ENCODE measurements at regions not wholly inside any gene's neighbourhood (a gene's known extent, or its start where the extent isn't known, plus 50 kb on each side); places are given as distances from the start of the nearest gene placed in this dataset.

- no peaks in the 10 kb centered on the region for H3K9me3 ChIP-seq
- TF ChIP-seq, protein P1, sequence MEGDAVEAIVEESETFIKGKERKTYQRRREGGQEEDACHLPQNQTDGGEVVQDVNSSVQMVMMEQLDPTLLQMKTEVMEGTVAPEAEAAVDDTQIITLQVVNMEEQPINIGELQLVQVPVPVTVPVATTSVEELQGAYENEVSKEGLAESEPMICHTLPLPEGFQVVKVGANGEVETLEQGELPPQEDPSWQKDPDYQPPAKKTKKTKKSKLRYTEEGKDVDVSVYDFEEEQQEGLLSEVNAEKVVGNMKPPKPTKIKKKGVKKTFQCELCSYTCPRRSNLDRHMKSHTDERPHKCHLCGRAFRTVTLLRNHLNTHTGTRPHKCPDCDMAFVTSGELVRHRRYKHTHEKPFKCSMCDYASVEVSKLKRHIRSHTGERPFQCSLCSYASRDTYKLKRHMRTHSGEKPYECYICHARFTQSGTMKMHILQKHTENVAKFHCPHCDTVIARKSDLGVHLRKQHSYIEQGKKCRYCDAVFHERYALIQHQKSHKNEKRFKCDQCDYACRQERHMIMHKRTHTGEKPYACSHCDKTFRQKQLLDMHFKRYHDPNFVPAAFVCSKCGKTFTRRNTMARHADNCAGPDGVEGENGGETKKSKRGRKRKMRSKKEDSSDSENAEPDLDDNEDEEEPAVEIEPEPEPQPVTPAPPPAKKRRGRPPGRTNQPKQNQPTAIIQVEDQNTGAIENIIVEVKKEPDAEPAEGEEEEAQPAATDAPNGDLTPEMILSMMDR (IDR thresholded peaks at IDR 0.05): no peak
- ATAC-seq (no peak), DNase-seq (no peak)
- H3K27me3 ChIP-seq (ENCODE audit: insufficient read depth in 3 of 3, low read length in 2 of 3): no peaks in the 10 kb centered on the region
- no peak overlapping the region for H3K4me3 ChIP-seq
- no peaks in the 10 kb centered on the region for H3K4me1 ChIP-seq
- no peaks in the 10 kb centered on the region for H3K36me3 ChIP-seq (ENCODE audit: insufficient read depth in 1 of 2, low read depth in 1 of 2)
- intact Hi-C loops (cut with DNase I): no loop called here
- no peak overlapping the region for H3K27ac ChIP-seq
- 59 to 64% (median 62%) methylated on average over 3 of the region's 3 CpGs for WGBS, 3 donors
Measured at GRCh38 chr2:139480161-139480650, 700.0 kb upstream of the NXPH2 start.

DNA sequence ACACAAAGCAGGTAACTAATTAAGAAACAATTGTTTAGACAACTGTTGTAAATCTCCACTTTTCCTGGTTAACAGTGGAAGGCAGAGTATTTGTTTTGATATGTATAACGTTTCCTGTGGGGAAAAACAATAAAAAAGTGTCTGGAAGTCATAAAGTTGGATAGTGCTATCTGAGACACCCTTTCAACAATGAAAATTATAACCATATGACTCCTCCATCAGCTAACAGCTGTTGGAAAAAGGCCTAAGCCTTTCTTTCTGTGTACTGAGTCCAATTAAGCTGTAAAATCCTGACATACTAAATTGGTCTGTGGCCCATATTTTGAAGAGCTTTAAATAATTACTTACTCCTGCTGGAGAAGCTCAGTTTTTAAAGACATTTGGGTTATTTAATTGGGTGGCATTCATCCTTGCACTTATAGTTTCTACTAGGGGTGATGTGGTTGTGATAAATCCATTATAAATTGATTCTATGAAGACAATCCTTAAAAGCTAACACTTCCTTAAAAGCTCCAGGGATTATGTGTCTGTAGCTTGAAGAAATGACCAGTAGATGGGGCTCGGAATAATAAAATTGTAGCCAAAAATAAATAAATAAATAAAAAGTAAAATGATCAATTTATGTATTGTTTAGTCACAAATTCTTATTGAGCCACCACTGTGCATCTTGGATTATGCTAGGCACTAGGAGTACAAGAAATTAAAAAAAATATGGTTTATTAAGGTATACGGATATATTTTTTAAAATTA is 698.1 kb upstream of the NXPH2 start:
- WGBS, 3 donors: 35 to 39% (median 36%) methylated on average over 3 of the region's 3 CpGs
- H3K27me3 ChIP-seq (ENCODE audit: insufficient read depth in 3 of 3, low read length in 2 of 3): no peaks in the 10 kb centered on the region
- ATAC-seq (no peak), DNase-seq (no peak)
- no peaks in the 10 kb centered on the region for H3K9me3 ChIP-seq
- intact Hi-C loops (cut with DNase I): no loop called here
- TF ChIP-seq, protein P1 (IDR thresholded peaks at IDR 0.05): no peak
- no peak overlapping the region for H3K4me3 ChIP-seq
- H3K36me3 ChIP-seq (ENCODE audit: insufficient read depth in 1 of 2, low read depth in 1 of 2): no peaks in the 10 kb centered on the region
- no peak overlapping the region for H3K27ac ChIP-seq
- H3K4me1 ChIP-seq: no peaks in the 10 kb centered on the region

- TF ChIP-seq, protein P1 (IDR thresholded peaks at IDR 0.05): no peak
- no peak overlapping the region for H3K4me3 ChIP-seq
- ATAC-seq (no peak), DNase-seq (no peak)
- no peaks in the 10 kb centered on the region for H3K36me3 ChIP-seq (ENCODE audit: insufficient read depth in 1 of 2, low read depth in 1 of 2)
- no peaks in the 10 kb centered on the region for H3K4me1 ChIP-seq
- 73 to 81% (median 74%) methylated on average over 8 of the region's 8 CpGs for WGBS, 3 donors
- H3K9me3 ChIP-seq: no peaks in the 10 kb centered on the region
- no peaks in the 10 kb centered on the region for H3K27me3 ChIP-seq (ENCODE audit: insufficient read depth in 3 of 3, low read length in 2 of 3)
- no peak overlapping the region for H3K27ac ChIP-seq
- intact Hi-C loops (cut with DNase I): no loop called here
Measured at GRCh38 chr2:139477618-139478017, 697.4 kb upstream of the NXPH2 start.

- no peak overlapping the region for H3K27ac ChIP-seq
- DNase-seq: no peak
- TF ChIP-seq, protein P1 (IDR thresholded peaks at IDR 0.05): no peak
- H3K4me3 ChIP-seq: no peak overlapping the region
- H3K36me3 ChIP-seq (ENCODE audit: insufficient read depth in 1 of 2, low read depth in 1 of 2): no peaks in the 10 kb centered on the region
- no peak for ATAC-seq
- 42 to 61% (median 56%) methylated on average over 1 of the region's 1 CpG for WGBS, 3 donors
- H3K4me1 ChIP-seq: no peaks in the 10 kb centered on the region
- intact Hi-C loops (cut with DNase I): no loop called here
- H3K9me3 ChIP-seq: no peaks in the 10 kb centered on the region
- no peaks in the 10 kb centered on the region for H3K27me3 ChIP-seq (ENCODE audit: insufficient read depth in 3 of 3, low read length in 2 of 3)
Measured at GRCh38 chr2:139469985-139470384, 689.8 kb upstream of the NXPH2 start.

- intact Hi-C loops (cut with DNase I): no loop called here
- Histone ChIP-seq H3K27ac (no peak overlapping the region), H3K27me3 (ENCODE audit: insufficient read depth in 3 of 3, low read length in 2 of 3) (no peaks in the 10 kb centered on the region), H3K36me3 (ENCODE audit: insufficient read depth in 1 of 2, low read depth in 1 of 2) (no peaks in the 10 kb centered on the region), H3K9me3 (no peaks in the 10 kb centered on the region), H3K4me3 (no peak overlapping the region), H3K4me1 (no peaks in the 10 kb centered on the region)
- TF ChIP-seq, protein P1 (IDR thresholded peaks at IDR 0.05): no peak
- WGBS, 3 donors: 58 to 66% (median 62%) methylated on average over 4 of the region's 4 CpGs
- DNase-seq (no peak), ATAC-seq (no peak)
Measured at GRCh38 chr2:139465789-139466188, 685.6 kb upstream of the NXPH2 start.

Measured in psoas muscle (tissue), 7 donors.